NCI-H1105 treated with DMSO at 0.1 percent for 48 hours (cell line): ENCODE measurements at regions not wholly inside any gene's neighbourhood (a gene's known extent, or its start where the extent isn't known, plus 50 kb on each side); places are given as distances from the start of the nearest gene placed in this dataset.

Source experiments
- DNase-seq: peaks from one replicate; lab custom pipeline; 2025; lab: John Stamatoyannopoulos, UW

DNA sequence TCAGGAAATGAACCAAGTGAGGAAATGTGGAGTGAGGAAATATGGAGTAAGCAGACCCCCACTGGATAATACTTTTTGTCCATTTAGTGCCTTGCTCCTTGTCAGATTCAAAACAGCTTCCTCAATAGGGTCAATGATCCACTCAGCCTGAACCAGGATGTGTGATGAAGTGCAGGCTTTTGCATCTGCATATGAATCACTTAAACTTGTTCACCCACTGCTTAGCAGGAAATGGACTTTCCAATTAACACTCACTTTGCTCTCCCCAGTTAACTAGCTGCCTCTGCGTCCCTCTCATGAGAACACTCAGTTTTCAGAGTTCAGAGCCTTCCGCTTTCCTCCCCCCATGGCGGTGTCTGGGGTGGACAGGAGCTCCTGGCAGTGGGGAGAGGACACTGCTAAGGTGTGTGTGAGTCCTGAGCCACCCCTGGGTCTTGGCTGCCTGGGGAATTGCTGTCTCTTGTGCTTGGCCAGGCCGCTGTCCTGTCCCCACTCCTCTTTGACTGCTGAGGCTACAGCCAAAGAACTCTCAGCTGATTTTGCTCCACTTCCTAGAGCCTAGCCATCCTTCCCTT is 621.8 kb downstream of the CDH26 start:
- no peak for DNase-seq

DNA sequence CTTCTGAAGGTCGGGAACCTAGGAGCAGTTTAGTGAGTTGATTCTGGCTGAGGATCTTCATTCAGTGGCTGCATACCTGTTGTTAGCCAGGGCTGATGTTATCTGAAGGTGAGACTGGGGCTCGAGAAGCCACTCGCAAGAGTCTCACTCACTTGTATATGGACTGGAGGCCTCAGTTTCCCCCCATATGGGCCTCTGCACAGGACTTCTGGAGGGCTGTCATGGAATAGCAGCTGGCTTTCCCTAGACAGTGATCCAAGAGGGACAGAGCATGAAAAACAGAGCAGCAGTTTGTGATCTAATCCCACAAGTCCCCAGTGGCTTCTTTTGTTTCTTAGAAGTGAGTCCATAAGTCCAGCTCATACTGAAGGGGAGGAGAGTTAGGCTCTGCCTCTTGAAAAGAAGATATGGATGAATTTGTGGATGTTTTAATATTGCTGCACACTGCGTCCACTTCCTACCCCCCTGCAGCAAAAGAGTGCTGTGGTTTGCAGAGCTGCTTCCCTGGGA is 623.4 kb downstream of the CDH26 start:
- DNase-seq, result no peak

- no peak for DNase-seq
Observed at GRCh38 chr20:60583741-60584140, 625.5 kb downstream of the CDH26 start.

DNA sequence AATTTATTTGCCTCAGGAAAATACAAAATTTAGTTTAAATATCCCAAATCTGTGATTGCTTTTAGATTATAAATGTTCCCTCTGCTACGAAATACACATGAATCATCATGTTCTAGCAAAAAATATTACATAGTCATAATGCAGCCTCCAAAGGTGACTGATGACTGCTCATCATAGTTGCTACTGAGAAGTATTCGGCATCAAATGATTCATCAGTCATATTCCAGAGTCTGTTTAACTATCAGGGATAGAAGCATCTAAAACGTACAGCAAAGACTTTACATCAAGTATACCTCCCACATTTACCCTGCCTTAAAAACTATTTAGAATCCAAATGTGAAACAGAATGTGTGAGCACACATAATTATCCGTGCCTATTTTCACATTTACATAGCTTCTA is 626.0 kb downstream of the CDH26 start:
- no peak for DNase-seq

DNA sequence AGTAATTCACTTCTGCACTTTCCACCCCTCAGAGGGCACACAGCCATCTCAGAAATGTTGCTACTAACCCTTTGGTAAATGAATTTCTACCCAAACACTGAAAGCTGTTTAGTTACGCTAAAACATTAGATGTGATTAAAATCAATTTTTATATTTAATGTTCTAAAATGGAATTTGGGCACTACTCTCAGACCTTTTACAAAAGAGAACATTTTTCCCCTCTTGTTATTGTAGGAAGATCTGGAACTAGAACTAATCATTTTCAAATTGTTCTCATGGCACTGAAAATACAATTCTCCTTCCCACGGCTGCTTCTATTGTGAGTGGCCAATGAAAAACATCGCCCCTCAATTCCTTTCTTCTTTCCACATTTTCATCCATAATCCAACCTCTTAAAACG is 627.4 kb downstream of the CDH26 start:
- no peak for DNase-seq

DNA sequence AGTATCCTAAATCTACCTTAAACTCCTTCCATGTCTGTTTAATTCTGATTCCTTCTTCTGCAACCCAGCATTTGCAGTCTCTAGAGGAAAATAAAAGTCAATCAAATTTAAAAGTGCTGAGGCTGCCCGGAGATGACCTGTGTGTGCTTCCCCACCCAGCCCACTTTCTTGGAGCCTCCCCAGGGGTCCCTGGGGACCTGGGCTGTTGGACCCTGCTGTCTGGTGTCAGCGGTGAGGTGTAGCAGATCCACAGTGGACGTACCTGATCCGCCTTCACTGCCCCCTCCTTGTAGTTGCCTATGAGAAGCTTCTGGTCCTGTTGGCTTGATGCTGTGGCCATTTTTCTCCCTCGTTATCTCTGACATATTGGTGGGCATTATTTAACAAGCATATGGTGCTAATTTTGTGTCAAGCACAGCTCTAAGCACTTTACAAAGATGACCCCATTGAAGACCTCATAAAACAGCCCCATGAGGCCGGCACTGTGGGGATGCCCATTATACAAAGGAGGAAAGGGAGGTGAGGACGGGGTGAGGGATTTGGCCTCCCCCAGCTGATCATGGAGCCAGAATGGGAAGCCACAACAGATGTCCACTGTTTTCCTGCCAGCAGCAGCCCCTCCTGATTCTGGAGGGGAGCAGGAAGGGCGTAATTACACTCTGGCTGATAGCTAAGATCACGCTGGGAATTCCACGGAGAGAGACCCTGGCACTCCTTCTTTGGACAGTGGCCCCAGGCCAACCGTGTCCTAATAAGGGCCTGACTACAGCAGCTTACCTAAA is 628.2 kb downstream of the CDH26 start:
- DNase-seq, result no peak

GRCh38 chr20:60587986-60588385 is 629.8 kb downstream of the CDH26 start:
- DNase-seq, result no peak

- DNase-seq, result no peak
Observed at GRCh38 chr20:60589623-60590022, 631.4 kb downstream of the CDH26 start.

DNA sequence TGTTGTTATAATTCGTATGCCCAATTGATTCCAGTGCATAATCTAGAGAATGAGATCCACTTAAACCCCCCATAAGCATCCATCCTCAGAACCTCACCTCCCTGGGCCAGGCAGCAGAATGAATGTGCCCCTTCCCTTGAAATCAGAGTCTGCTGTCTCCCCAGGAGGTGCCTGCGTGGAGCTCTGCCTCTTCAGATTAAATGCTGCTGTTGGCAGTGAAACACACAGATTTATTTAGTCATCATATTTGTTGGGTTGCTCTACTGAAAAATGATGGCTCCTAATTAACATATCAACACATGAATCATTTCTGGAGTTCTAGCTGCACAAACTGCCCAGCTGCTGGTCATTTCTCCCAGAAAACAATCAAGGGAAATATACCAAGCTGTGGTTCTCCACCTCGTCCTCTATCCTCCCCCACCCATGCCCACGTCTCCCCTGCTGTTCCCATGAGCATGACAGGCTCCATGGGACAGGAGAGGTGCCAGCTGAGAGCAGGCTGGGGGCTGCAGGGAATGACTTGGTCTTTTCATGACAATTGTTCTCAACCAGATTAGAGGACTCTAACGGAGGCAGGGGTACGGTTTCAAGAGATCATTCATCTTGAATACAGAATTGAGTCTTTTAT is 633.1 kb downstream of the CDH26 start:
- no peak for DNase-seq

- DNase-seq, result no peak
Observed at GRCh38 chr20:60598528-60598927, 640.3 kb downstream of the CDH26 start.

DNA sequence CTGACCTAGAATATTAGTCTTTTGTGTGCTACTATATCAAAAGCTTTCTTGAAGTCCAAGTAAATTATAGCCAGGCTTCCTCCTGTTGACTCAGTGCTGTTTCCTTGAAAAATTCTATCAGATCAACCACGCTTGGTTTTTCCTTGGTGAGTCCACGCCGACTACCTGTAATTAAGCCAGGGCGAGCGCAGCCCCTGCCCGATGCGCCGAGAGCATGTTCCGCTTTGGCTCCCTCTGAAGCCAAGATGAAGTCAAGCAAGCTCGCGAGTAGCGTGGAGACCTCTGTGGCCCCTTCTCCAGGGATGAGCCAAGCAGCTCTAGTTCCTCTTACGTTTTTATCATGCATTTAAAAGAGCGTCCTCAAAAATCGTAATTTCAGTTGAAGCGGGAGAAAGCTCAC is 641.2 kb downstream of the CDH26 start:
- no peak for DNase-seq

DNA sequence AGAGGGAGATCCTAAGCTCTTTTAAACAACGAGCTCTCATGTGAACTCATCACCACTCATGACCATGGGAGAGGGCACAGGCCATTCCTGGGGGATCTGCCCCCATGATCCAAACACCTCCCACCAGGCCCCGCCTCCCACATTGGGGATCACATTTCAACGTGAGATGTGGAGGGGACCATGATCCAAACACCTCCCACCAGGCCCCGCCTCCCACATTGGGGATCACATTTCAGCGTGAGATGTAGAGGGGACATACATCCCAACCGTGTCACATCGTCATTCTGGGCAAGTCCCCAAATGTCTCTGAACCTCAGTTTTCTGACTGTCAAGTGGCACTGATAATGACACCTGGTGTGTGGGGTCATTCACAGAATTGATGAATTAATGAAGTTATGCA is 641.8 kb downstream of the CDH26 start:
- DNase-seq, result no peak

DNA sequence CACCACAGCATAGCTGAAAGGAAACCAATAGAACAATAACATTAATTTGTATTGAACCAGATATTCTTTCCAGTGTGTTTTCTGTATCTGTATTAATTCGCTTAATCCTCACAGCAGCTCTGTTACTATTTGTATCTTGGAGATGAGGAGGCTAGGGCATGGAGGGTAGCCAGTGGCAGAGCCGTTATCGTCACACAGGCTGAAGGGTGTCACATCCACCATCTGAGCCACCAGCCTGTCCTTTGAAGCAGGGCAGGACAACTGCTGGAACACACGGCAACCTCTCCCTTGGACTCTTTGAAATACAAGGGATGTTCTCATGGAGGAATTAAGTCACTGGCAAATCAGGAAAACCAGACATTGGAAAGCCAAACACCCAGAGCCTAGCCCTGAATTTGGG is 628.0 kb upstream of the CDH4 start:
- DNase-seq, result no peak

DNA sequence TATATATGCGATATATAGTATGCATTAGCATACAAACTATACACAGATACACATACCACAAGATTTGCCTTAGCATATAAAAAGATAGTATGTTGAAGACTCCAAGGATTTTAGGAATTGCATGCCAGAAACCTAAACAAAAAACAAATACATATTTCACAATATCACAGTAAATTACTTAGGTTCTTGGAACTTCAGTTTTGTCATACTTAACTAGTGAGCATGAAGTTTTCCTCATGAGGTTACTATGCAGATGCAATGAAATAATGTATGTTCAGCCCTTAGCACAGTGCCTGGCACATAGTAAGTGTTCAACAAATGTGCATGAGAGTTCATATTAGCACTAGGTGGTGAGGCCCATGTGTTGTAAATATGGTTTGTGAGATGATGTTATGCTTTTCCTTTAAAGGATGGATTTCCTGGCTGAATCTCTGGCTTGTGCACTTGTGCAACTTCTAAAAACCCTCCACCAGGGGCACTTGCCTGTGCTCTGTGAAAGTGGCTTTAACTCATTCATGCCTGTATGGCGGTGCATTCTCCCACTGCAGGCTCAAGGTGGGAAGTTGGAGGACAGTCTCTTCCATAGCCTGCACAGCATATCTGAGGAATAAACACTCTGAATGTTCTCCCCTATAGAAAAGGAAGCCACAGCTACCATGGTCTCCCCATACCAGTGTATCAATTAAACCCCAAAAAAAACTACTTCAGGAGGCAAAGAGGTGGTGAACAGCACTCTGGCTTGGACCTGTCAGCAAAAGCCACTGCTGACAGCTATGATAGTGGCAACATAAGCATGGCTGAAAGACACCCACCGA is 624.1 kb upstream of the CDH4 start:
- DNase-seq, result no peak

DNA sequence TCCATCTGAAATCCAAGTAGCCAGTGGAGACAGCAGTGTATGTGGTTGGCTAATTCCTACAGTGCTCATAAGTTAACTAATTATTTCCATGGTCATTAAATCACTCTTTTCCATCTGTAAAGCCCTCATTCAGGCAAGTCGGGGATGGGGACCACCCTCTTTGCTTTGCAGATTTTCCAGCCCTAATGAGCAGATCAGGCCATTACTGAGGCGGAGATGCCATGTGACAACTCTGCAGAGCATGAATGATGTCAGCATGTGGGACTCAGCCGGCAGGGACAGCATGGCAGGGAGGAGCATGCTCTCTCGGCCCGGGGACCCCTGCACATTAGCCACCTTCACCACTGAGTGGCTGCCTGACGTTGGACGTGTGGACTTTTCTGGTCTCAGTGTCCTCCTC is 623.3 kb upstream of the CDH4 start:
- DNase-seq, result no peak

DNA sequence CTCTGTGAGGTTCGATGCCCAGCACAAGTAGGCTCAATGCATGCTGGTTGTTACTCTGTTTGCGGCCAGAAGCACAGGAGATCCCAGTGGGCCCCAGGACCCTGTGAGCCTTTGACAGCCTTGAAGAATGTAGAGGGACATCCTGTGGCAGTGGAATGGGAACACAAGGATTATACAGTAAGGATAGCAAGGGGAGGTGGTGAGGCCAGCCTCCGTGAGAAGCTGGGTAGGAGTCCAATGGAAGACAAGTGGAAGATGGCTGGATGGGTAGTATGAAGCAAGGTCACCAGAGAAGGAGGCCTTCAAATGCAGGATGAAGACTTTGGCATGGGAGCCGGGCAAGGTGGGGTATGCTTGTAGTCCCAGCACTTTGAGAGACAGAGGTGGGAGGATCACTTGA is 622.9 kb upstream of the CDH4 start:
- no peak for DNase-seq

- DNase-seq, result peak; percentile 99
Observed at GRCh38 chr20:60630609-60631008, 621.5 kb upstream of the CDH4 start.

GRCh38 chr20:60631585-60632287 is 620.3 kb upstream of the CDH4 start:
- no peak for DNase-seq

GRCh38 chr20:60632391-60633262 is 619.4 kb upstream of the CDH4 start:
- DNase-seq, result no peak

DNA sequence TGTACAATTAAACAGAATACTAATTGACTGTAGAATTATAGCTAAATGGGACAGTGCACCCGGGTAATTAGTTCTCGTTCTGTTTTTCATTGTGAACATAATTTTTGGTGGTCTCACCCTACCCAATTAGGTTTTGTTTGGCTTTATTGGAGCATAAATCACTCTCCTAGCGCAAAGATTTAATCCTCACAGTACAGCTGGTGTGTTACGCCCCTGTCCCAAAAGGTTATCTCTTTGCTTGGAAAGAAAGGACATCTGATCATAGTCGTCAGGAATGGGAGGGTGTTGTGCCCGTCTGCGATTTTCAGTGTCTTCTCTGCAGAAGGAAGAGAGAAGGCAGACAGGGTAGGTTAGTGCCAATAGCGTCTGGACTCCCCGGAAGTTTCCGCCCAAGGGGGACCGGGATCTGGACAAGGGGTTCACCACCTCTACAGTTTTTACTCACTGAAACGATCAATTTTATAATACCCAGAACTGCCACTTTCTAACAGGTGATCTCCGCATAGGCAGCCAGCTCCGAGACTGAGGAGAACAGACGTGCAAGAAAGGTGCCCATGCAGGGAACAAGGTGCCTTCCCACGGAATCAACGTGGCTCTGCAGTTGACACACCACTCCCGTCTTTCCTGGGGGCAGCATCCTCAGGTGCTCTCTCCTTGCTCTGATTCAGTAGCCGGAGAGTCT is 617.4 kb upstream of the CDH4 start:
- peak; percentile 42 for DNase-seq
